CD1c-positive myeloid dendritic cell (primary cell): ENCODE measurements at regions not wholly inside any gene's neighbourhood (a gene's known extent, or its start where the extent isn't known, plus 50 kb on each side); places are given as distances from the start of the nearest gene placed in this dataset.
"Not testable (repeated sequence)": the region's sequence is repeated elsewhere in the genome, so short reads cannot be mapped to it uniquely, and the experiment has no call there.

Experiments
- DNase-seq: peaks from one replicate; pipeline ENCODE4 v3.0.0-alpha.2; 2016; ENCODE audit errors: extremely low spot score

DNA sequence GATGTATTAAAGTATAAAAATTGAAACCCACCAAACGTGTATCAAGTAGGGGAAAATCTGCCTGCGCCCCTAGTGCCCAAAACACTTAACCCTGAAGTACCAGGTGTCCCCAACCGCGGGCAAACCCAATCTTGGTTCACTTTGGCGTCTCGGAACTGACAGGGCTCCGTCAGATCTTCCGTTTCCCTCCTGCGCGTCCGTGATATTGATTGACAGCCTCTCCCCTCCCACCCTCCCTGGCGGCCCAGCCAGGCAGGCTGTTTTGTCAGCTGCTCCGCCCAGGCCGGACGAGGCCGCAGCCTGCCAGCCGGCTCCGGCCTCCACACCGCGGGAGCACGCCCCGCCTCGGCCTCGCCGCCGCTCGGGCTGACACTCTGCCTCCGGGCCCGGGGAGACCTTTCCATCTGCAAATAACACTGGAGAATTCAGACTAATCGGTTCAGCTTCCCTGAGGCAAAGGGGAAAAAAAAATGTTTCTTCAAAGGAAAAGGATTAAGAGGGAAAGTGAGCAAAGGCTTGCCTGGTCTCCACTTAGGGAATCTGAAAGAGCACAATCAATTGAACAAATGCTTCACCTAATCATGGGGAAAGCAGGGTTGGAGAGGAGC lies 234.9 kb upstream of the MCHR2 start:
- peak; percentile 44 for DNase-seq

DNA sequence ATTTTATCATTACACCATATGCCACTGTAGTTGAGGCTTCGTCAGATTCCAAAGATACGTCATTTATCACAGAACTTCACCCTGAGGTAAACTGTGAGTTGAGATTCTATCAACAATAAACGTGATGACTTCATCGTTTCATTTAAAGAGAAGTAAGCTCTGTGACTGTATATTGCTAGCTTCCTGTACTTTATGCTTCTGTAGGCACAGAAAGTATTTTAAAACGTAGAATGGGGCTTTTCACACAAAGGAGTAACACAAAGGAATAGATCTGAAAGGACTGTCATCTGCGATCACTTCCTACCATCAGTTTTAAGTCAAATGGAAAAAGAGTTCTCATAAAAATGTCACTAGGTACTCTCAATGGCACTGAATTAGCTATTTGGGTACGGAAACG lies 234.4 kb upstream of the MCHR2 start:
- no peak for DNase-seq

DNA sequence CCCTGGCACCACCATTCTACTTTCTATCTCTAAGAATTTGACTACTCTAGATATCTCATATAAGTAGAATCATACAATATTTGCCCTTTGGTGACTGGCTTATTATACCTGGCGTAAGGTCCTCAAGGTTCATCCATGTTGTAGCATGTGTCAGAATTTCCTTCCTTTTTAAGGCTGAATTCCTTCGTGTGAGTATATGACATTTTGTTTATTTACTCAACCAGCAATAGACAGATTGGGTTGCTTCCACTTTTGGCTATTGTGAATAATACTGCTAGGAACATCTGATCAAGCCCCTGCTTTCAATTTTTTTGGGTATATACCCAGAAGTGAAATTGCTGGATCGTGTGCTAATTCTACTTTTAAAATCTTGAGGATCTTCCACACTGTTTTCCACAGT lies 232.8 kb upstream of the MCHR2 start:
- DNase-seq = no peak

DNA sequence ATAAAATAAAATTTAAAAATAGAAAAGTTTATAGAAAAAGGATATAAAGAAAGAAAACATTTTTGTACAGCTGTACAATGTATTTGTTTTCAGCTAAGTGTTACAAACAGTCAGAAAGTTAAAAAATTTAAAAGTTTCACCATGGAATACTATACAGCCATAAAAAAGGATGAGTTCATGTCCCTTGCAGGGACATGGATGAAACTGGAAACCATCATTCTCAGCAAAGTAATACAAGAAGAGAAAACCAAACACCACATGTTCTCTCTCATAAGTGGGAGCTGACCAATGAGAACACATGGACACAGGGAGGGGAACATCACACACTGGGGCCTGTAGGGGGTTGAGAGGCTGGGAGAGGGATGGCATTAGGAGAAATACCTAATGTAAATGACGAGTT lies 229.9 kb upstream of the MCHR2 start:
- DNase-seq = not testable (repeated sequence)

DNA sequence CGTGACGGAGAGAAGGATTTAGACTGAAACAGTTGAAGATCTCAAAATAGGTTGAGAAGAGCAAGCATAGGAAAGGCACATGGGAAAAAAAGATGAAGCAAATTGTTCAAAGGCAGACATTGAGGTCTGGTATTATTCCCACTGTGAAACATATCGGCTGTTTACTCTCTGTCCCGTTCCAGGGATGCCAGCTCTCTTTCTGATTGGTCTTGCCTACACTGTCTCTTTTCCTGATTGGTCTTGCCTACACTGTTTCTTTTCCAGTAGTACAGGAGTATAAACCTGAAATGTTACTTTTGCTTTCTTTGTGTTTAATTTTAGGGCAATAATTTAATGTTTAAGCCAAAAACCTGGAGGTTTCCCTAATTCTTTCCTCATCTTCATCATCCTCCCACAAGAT lies 226.5 kb upstream of the MCHR2 start:
- no peak for DNase-seq

DNA sequence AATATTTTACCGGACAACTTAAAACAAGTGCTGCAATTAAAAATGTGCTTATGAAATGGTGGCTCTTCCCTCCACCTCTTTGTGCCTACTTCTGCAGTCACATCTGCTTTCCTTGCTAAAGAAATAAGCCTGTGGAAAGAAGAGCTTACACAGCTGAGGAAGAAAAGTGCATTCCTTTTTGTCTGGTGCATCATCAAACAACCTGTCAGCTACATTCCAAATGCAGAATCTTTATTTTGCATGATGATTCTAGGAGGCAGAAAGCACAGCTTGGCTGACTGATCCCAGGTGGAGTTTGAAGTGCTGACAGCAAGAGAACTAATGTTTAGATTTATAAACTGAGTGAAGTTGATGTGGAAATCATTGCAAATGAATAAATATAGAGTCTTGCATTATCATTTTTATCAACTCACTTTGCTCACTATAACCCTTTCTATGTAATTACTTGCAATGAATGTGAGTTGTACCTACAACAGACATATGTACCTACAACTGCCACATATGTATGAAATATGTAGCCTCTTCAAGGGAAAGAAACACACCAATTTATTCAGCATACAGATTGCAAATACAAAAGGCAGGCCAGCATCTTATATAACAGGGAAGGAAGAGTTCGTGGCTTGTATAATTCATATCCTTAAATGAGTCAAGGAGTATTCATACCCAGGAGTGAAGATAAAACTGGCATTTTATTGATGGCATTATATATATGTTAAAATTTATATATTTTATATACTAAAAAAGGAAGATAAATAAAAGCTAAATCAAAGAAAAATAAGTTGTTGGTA lies 223.4 kb upstream of the MCHR2 start:
- DNase-seq = no peak

DNA sequence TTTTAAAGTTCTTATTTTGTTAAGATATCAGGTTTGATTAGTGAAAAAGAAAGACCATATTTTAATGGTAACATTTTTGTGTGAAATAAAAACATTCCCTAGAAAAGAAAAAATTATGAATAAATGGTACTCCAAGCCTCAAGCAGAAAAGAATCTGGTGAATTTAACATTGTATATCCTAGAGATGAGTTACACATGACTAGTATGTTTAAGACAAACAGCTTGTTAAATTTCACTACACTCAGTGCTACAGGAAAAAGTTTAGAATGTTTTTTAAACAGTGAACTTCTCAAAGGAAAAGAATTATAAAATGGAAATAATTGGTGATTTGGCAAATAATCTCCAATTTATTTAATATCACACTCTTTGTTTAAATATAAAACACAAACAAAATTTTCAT lies 222.7 kb upstream of the MCHR2 start:
- no peak for DNase-seq

DNA sequence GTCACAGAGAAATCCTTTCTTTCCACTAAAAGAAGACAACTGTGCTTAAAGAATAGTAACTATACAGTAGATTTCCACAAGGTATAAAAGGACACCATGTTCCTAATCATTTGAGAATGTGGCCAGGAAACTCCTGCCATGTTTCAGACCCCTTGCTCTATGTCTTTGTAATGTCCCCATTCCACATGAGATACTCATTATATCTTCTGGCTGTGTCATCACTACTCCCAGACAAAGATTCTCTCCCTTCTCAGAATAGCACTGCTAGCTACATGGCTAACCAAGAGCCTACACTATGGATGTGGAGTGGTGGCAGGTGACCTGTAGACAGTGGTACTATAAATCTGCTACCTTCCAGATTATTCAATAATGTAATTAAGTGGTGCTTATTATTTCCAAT lies 218.1 kb upstream of the MCHR2 start:
- DNase-seq = no peak

DNA sequence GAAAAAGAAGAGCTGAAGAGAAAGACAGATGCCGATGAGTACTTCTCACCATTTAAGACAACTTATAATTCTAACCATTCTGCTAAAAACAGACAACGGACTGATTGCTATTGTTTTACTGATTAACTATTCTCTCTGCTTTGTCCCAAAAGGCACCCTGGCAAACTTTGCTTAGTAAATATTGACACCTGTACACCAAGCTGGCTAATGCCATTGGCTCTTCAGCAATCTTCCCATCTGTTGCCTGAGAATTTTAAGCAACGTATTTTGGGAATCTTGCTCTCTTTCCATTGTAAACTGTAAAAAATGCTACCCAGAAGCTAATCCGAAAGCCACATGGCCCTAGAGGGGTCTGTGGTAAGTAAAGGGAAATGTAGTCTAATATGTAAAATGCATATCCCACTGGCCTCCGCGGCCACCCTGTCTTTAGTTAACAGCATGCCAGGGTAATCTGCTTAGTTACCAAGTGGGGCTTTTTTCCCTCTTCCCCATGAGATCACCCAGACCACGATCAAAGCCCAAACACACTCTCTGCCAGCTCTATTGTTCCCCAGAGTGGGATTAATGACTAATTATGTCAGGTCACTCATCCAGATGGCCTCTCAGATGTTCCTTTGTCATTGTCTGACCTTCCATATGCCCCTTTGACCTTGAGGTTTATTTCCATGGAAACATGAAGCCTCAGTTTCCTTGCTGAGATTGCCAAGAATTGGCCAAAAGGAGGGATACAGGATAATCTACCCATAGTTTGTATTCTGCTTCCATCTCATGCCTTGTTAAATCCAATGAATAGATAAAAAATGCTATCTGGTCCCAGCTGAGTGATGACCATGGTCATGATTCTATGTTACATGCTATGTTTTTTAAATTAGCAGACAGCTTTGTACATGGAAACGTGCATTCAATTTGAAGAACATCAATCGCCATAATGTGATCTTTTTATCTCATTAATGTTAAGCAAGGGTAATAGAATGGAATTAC lies 216.4 kb upstream of the MCHR2 start:
- DNase-seq = no peak

DNA sequence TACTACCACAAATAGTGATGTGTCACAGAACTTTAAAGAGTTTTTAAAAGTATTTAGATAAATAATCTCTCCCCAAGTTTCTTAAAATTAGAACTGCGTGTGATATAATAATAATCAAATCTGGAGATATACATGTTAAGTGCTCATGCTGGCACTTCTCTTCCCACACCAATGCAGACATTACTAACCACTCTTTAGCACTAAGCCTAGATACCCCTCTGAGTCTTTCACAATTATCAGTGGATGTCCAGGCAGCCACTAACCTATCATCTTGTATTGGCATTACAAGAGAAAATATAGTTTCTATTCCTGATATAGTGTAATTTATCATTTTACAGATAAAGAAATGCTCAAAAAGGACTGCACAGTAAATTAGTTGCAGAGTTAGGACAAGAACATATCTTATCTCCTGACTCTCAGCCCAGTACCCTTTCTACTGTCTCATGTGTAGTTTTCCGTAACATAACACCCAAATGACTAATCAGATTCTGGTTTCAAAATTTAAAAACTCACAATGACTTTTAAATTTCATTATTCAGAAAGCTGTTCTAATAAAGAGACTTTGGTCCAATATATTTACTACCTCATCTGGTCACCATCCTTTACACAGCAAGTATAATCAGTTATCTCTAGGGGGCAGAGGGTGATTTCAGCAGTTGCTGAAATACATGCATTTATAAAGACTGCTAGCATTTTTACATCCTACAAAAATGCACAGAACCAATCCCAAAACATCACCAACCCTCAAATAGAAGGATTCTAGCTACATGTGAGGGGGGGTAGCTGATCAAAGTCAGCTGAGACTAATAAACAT lies 215.5 kb upstream of the MCHR2 start:
- DNase-seq = no peak

DNA sequence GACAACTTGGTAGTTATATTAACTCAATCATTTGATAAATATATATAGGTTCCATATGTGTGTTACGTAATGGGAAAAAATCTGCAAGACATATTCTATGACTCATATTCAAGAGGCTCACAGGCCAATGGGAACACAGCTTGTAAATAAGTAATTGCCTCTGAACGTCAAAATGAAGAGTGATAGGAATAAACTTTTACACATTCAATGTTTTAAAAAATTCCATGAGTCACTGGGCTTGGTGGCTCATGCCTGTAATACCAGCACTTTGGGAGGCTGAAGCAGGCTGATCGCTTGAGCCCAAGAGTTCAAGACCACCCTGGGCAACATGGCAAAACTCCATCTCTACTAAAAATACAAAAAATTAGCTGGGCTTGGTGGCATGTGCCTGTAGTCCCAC lies 209.4 kb upstream of the MCHR2 start:
- no peak for DNase-seq

DNA sequence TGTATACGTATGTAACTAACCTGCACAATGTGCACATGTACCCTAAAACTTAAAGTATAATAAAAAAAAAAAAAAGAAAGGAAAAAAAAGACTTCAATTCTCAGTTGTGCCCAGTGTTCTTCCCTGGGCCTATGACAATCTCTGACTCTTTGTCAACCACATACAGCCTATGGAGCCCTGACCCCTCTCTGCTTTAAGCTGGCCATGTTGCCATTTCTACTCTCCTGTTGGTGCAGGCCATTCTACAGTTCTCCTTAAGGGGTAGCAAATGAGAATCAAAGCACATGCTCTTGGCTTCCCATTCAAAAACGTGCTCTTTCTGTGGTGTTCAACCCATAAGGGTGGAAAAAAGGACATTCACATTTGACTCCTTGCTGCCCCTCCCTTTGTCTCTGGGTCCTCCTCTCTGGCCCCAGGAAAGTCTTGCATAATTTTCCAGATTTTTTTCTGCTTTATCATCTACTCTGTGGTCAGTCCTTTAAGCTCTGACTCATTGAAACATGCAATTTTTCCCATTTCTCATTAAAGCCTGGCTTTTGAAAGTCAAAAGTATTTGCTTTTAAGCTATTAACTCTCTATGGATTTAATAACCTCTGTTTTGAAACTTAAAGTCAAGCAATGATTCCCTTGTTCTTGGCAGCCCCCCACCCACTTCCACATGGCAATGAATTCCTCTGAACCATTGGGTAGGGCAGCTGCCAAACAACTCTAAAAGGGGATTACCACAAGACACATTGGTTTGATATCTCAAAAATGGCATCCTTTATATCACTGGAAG lies 208.6 kb upstream of the MCHR2 start:
- DNase-seq = no peak

DNA sequence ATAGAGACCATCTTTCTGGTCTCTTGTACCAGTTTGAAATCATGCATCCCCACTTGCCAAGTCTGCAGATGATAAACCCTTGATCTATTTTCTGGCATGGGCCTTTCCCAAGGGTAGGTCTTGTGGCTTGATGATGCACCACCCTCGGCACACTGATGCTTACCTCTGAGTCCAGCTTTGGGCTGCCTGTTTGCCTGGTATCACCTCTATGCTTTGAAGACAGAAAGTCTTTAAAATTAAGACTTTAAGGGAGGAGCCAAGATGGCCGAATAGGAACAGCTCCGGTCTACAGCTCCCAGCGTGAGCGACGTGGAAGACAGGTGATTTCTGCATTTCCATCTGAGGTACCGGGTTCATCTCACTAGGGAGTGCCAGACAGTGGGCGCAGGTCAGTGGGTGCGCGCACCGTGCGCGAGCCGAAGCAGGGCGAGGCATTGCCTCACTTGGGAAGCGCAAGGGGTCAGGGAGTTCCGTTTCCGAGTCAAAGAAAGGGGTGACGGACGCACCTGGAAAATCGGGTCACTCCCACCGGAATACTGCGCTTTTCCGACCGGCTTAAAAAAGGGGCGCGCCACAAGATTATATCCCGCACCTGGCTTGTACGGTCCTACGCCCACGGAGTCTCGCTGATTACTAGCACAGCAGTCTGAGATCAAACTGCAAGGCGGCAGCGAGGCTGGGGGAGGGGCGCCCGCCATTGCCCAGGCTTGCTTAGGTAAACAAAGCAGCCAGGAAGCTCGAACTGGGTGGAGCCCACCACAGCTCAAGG lies 202.4 kb upstream of the MCHR2 start:
- DNase-seq = not testable (repeated sequence)

DNA sequence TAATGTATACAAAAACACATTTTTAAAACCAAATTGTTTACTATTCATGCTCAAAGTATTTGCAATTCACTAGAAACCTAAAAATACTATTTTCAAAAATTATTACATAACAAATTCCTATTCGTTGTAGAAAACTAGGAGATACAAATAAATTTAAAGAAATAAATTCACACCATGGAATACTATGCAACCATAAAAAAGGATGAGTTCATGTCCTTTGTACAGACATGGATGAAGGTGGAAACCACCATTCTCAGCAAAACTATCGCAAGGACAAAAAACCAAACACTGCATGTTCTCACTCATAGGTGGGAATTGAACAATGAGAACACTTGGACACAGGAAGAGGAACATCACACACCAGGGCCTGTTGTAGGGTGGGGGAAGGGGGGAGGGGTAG lies 201.2 kb upstream of the MCHR2 start:
- not testable (repeated sequence) for DNase-seq

DNA sequence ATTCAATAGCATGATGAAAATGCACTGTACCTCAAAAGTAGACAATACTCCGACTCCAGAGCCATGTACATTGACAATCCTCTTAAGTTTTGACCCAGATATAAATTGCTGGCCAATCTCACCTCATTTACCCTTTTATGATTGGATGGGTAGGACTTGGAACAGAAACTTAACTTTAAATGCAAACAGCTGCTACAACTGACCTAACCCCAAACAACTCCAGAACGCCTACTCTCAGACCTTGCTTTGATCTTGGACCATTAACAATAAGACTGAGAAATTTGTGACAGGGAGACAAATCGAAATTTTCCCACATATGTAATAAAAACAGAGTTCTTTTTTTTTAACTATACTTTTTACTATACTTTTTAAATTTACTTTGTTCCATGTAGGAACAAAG lies 200.5 kb upstream of the MCHR2 start:
- no peak for DNase-seq

DNA sequence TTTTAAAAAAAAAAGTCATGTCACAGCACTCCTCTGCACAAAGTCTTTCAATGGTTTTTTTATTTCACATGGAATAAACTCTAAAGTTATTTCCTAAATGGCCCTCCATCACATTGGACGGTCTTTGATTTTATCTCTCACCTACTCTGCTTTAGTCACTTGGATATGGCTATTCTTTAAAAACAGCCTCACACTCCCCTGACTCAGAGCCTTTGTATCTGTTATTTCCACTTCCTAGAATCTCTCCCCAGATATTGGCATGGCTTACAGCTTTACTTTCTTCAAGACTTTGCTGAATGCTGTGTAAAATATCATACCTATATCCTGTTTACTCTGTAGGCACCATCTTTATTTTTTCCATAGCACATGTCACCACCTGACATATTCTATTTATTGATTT lies 194.7 kb upstream of the MCHR2 start:
- DNase-seq = no peak

DNA sequence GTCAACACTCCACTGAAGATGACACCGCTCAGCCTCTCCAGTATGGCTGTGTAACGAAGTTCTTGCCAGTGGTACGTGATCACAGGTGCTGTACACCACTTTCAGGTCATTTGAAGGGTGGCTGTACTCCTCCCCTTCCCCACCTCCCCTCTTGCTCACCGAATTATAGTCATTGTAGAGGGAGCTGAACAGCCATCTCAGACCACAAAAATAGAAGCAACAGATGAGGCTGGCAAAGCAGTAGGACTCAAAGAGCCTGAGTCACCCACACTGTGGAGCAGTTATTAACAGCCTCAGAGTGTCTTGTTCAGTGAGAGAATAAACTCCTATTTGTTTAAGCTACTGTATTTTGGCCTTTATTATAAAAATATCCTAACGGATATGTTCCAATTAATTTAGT lies 192.5 kb upstream of the MCHR2 start:
- no peak for DNase-seq

DNA sequence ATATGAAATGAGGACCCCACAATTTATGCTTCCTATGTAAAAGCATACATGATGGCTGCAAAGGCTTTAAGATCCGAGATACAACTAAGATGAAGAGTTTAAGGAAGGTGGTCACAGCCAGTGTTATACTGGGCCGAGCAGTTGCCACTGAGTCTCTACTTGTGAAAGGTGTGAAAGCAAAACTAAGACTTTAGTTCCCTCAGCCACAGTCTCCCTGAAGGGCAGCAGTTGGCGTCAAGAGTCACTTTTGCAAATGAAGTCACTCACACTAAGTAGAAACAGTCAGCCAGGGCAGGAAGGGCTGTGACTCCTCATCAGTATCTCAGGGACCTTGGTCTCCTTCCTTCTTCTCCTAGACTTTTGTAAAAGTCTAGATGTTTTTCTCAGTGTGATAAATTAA lies 191.6 kb upstream of the MCHR2 start:
- DNase-seq = no peak

DNA sequence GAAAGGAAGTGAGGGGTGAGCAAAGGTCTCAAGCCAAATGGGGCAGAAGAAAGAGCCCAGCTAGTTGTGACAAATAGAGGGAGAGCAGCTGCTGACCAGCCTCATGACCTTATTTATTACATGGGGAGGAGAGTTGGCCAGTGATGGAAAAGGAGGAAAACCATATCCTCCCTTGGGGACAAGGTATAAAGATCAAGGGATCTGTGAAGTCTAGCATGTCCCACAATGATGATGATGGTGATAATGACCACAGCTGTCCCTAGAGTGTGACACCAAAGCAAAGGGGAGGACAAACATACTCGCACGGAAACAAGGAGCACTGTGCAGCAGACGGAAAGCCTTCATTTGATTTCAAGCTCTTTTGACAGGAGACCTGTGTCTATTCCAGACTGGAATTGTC lies 190.4 kb upstream of the MCHR2 start:
- DNase-seq = no peak

DNA sequence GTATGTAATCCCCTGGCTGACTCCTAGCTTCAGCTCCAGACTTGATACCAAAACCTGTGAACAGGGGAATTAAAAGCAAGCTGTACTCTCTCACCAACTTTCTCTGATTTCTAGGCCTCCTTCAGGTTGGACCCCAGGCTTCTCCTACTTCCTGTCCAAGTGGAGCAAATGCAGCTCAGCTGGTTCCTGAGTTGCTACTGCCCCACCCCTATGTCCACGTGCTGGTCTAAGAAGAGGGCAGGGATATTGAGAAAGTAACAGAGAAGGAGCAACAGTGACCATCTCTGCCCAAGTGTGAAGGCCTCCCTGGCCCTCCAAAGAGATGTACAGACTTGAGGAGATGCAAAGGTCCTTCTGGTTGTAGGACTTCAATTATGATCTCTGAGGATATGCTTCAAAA lies 188.3 kb upstream of the MCHR2 start:
- DNase-seq = no peak
